Medulla oblongata (tissue), 1 donor: ENCODE measurements at regions not wholly inside any gene's neighbourhood (a gene's known extent, or its start where the extent isn't known, plus 50 kb on each side); places are given as distances from the start of the nearest gene placed in this dataset.

Source experiments
- DNase-seq: peaks from one replicate; pipeline ENCODE4 v3.0.0-alpha.2; 2015; ENCODE audit errors: extremely low spot score

- DNase-seq, result no peak
Observed at GRCh38 chr1:238296371-238296770, 405.6 kb upstream of the ZP4 start.

GRCh38 chr1:238293075-238293474, 402.4 kb upstream of the ZP4 start:
- DNase-seq, result no peak

GRCh38 chr1:238281418-238281817, 390.7 kb upstream of the ZP4 start:
- DNase-seq, result no peak

GRCh38 chr1:238279694-238280380, 389.1 kb upstream of the ZP4 start:
- DNase-seq, result no peak

- no peak for DNase-seq
Observed at GRCh38 chr1:238272145-238272544, 381.4 kb upstream of the ZP4 start.

- DNase-seq, result no peak
Observed at GRCh38 chr1:238265866-238266265, 375.1 kb upstream of the ZP4 start.

GRCh38 chr1:238264951-238265350, 374.2 kb upstream of the ZP4 start:
- DNase-seq, result no peak

- DNase-seq, result no peak
Observed at GRCh38 chr1:238258510-238258909, 367.8 kb upstream of the ZP4 start.

- DNase-seq, result no peak
Observed at GRCh38 chr1:238257018-238257621, 366.4 kb upstream of the ZP4 start.

GRCh38 chr1:238254935-238255334, 364.2 kb upstream of the ZP4 start:
- DNase-seq, result no peak

- DNase-seq, result peak; percentile 82
Observed at GRCh38 chr1:238252033-238252802, 361.5 kb upstream of the ZP4 start.

GRCh38 chr1:238248356-238248755, 357.6 kb upstream of the ZP4 start:
- no peak for DNase-seq

- DNase-seq, result no peak
Observed at GRCh38 chr1:238242181-238242580, 351.5 kb upstream of the ZP4 start.

- DNase-seq, result no peak
Observed at GRCh38 chr1:238241607-238242006, 350.9 kb upstream of the ZP4 start.

GRCh38 chr1:238239343-238239742, 348.6 kb upstream of the ZP4 start:
- DNase-seq, result no peak

GRCh38 chr1:238233966-238234365, 343.2 kb upstream of the ZP4 start:
- DNase-seq, result no peak

- DNase-seq, result no peak
Observed at GRCh38 chr1:238232084-238232710, 341.5 kb upstream of the ZP4 start.

GRCh38 chr1:238226810-238227209, 336.1 kb upstream of the ZP4 start:
- DNase-seq, result no peak

- DNase-seq, result no peak
Observed at GRCh38 chr1:238223076-238223640, 332.4 kb upstream of the ZP4 start.

- no peak for DNase-seq
Observed at GRCh38 chr1:238221738-238222137, 331.0 kb upstream of the ZP4 start.

- no peak for DNase-seq
Observed at GRCh38 chr1:238214449-238214848, 323.7 kb upstream of the ZP4 start.

- DNase-seq, result no peak
Observed at GRCh38 chr1:238205045-238205662, 314.4 kb upstream of the ZP4 start.
